HK-2 (cell line): ENCODE measurements at regions not wholly inside any gene's neighbourhood (a gene's known extent, or its start where the extent isn't known, plus 50 kb on each side); places are given as distances from the start of the nearest gene placed in this dataset.

ENCODE experiments used
- DNase-seq: peaks from one replicate; pipeline ENCODE4 v3.0.0-alpha.2; 2018; ENCODE audit not compliant: unreplicated experiment

DNA sequence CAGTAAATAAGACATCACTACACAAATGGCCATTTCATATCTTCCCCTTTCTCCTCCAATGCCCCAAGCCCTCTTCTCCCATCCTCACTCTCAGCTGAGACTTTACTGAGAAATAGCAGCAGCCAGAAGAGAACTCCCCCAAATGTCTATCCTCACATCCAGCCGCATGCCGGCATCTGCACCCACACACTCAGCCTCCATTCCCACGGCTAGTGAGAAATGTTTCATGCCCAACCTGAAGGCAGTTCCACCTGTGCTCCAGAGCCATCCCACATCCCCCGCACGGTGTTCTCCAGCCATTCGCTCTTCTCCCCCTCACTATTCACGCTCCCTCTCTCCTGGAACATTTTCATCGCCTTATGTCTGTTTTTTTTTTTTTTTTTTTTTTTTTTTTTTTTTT is 208.7 kb upstream of the DIO3 start:
- DNase-seq = no peak

DNA sequence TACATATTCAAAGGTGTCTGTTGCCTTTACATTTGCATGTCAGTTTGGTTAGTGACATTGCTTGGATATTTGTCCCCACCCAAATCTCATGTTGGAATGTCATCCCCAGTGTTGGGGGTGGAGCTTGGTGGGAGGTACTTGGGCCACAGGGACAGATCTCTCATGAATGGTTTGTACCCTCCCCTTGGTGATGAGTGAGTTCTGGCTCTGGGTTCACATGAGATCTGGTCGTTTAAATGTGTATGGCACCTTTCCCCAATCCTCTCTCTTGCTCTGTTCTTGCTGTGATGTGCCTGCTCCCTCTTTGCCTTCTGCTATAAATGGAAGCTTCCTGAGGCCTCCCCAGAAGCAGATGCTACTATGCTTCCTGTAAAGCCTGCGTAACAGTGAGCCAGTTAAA is 207.9 kb upstream of the DIO3 start:
- DNase-seq = no peak

DNA sequence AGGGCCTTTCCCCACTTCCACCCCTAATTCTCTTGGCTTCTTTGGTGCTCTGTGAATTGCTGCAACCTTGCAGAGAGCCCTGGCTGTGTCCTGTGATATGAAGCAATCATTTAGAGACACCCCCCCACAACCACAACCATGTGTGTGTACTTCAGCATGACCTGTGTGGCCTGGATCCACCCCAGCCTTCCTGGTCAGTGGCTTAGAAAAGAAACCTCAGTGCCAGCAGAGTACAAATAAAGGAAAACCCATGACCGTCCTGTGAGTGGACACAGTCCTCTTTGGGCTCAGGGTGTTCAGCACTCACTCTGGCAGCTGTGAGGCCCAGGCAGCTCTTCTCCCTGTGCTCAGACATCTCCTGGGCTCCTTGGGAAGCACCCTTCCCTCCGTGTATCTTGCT is 206.6 kb upstream of the DIO3 start:
- DNase-seq = no peak

DNA sequence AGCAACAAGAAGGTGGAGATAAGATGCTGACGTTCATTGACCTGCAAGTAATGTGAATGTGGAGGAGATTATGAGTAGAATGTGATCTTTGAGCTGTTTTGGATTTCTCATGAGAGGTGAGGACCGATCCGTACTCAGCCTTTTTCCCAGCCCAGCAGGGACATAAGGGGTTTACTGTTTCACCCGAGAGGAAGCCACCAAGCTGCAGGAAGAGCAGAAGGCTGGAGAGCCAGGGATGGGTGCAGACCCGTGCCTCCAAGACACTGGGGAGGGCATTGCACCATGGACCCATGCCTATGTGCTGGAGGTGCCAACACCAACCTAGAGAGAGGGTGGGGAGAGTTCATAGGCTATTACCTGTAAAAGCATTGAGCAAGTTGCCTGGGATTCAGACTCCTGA is 206.0 kb upstream of the DIO3 start:
- no peak for DNase-seq

DNA sequence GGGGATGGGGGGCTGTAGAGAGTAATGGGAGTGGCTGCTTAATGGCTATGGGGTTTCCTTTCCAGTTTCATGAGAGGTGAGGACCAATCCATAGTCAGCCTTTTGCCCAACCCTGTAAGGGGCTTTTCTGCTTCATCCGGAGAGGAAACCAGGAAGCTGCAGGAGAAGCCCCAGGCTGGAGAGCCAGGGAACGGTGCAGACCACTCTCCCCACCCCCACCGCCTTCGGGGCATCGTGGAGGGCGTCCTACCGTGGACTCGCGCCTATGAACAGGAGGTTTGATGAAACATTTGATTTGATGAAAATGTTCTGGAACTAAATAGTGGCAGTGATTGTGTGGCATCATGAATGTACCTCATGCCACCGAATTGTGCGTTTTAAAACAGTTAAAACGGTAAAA is 204.3 kb upstream of the DIO3 start:
- no peak for DNase-seq

DNA sequence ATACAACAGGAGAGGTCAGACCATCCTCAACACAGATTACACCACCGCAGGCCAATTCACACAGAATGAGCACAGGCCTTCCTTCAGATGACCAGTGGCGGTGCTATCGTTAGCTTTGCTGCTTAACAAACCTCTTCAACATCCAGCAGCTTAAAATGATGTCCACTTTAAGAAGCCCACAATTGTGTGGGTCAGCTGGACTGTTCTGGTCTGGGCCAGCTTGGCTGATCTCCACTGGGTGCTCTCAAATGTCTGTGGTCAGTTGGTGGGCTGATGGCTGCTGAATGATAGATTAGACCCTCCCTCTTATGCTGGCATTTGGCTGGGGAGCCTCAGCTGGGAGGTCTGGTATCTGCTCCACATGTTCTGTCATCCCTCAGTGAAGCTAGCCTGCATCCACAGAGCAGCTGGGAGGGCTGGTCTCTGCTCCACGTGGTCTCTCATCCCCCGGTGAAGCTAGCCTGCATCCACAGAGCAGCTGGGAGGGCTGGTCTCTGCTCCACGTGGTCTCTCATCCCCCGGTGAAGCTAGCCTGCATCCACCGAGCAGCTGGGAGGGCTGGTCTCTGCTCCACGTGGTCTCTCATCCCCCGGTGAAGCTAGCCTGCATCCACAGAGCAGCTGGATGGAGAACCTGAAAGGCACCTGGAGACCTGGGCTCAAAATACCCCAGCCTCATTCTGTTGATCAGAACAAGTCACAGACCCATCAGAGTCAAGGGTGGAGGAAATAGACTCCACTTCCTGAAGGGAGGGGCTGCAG is 203.6 kb upstream of the DIO3 start:
- no peak for DNase-seq

DNA sequence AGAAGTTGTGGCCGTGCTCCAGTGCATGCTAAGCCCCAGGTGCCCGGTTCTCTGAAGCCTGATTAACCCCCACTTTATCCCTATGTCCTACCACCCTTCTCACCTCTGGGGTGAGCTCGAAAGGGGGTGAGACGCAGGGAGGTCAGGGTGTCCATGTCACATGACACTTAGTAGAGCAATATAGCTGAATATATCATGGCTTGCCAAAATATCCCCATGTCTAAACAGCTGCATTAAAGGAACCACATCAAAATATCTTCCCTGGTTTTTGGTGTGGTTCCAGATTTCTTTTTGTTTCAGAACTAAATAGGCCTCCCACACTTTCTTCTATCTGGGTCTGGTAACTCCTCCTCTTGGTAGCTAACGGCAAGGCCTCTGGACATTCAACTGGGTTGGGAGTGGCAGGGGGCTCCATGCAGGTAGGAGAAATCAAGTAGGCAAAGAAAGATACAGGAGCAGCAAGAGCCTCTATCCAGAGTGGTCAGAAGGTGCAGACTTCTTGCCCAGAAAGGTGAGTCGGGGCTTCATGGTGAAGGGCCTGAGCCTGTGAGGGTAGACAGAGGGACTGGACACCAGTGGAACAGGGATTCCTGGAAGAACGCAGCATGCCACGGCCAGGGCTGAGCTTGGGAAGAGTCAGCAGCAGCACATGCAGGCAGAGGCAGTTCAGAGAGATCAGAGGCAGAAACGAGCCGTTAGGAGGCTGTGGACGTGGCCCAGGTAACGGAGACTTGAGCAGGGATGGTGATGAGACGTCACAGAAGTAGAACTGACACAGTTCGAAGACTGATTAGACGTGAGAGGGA is 202.8 kb upstream of the DIO3 start:
- no peak for DNase-seq

DNA sequence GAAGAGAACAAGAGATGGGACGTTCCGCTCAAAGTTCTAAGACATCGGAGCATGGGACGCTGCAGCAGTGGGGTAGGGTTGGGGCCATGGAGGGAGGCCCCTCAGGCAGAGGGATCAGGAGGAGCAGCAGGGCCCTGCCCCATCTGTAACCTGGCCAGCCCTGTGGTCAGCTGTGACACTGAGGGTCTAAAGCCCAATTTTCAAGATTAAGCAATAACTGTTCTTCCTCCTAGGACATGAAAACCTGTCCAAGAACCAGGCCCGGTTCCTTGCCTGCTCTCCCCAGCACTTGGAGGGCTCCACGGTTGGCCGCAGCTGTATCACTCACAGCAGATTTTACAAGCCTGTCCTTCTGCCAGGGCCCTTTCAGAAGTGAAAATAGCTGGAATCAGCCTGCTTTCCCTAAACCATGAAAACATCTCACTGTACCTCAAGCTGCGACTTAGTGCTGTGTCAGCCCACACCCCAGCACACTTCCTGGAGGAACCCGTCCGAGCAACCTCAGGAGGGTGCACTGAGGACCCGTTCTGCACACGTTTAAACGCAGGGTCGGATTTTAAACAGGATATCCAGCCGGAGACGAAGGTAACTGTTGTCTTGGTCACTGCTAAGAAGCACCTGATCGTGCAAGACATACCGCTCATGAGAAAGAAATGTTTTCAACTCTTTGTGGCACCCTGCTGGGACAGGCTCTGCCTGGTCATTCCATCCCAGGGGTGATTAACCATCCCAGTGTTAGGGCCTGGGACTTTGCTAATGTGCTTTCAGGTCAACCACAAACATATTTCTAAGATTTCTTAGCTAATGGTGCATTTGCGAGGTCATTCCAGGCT is 201.9 kb upstream of the DIO3 start:
- no peak for DNase-seq

DNA sequence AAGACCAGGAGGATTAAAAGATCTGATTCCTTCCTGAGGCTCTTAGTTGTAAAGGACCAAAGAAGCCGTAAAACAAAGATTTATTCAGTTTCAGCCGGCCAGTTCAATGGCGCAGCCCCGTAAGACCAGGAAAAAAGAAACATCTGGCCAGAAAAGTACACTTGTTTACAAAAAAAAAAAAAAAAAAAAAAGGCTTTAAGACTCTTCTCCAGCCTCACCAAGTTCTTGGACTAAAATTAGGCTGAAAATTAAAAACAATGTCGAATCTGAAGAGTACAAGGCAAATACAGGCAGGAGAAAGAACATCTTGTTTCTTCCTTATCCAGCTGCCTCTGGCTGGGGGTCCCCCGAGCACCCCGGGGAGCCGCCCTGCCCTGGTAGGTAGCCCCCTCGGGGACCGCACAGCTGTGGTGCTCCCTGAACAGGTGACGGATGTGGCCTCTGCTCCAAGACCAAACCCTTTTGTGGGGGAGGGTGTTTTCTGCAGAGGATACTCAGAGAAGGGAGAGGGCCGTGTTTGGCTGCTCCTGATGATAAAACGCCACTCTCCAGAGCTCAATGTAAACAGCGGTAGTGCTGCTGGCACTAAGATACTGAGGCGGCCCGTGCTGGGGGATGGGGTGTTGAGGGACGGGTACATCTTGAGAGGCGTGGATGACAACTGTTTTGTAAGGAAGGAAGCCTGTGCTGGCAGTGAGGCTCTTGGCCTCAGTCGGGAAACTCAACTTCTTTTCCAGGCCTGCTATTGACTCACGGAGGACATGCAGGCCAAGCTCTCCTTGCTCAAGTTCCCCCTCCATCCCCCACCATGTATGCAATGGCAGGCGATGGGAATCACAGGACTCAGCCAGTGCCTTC is 201.0 kb upstream of the DIO3 start:
- no peak for DNase-seq

DNA sequence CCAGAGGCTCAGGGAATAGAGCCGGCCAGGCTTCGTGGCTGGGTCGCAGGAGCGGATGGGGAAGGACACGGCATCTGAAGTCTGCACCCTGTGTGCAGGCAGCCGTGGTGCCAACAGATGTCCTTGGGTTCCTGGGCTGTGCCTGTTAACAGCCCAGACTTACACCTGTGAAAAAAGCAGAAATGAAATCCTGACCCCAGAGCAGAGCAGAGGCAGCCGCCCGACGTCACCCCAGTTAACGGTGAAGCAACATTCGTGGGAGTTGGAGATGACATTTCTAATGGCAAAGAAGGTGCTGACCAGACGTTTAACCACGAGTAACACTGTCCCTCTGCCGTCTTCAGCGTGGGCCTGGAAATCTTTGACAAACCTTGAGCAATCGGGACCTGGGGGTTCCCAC is 200.3 kb upstream of the DIO3 start:
- no peak for DNase-seq

DNA sequence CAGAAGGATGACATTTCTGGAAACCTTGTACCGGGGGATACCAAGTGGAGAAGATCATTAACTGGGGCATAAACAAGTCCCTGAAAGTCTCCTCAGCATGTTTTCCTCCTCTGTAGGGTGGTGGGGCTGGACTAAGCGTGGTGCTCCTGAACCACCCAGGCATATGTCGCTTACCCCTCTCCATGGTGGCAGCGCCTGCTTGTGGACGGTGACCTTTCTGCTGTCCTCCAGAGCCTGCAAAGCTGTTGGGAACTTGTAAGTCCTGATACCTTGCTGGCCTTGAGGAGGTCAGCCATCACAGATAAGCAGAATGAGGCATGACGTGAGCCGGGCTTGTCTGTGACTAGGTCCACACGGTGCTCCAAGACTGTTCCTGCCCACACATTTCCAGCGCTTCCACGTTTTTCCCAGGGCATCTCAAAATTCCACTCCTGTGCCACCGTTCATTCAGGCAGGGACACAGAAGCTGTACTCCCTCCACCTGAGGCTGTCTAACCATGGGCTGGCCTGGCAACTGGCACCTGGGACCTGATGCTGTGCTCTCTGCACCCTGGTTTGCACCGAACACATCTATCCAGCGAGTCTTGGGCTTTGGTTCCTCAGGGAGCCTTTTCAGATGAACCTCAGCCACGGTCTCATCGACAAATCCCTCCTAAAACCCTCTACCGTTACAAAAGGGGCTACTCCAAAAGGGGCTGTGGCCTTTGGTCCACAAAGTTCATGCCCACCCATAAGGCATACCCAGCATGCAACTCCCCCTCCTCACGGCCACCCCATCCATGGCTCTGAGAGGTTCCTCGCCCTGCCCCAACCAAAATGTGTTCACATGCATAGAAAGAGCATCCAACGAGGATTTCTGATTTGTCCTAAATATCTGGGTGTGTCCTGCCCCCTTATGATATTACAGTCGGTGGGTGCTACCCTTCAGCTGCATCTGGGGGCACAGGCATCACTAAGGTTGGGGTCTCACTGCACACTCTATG is 199.6 kb upstream of the DIO3 start:
- no peak for DNase-seq

DNA sequence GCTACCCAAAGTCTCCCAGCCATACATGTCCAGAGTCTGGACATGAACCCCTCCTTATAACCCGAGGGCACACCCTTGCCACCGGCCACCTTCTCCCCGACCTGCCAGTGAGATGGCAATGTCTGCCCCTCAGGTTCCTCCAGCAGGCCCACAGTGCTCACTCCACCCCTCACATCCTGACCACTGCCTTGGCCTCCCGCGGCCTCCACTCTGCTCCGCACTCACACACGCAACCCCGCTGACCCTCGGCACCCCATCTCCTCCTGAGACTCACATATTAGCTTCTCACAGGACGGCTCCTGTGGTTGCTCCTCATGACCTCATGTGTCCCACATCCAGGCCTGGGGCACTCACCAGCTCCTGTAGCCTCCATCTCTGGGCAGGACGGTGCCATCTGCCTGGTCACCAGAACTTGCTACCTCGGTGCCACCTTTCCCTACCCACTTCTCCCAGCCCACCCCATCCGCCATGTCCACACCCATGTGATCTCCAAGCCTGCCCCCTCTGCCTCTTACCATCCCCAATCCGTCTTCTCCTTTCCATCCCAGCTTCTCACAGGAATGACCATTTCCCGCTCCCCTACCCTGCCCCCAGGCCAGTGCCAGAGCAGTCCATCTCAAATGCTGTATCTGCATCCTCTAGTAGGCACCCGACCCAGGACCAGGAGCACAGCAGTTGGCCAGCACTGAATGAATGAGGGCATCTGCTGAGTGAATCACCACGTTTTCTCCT is 198.6 kb upstream of the DIO3 start:
- DNase-seq = no peak

DNA sequence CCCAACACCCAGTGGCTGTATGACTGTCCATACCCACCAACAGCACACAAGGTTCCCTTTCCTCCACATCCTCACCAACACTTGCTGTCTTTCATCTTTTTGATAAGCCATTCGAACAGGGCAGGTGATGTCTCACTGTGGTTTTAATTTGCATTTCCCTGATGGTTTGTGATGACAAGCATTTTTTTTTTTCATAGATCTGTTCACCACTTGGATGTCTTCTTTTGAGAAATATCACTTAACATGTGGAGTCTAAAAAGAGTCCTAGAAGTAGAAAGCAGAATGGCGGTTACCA is 198.1 kb upstream of the DIO3 start:
- DNase-seq = no peak

DNA sequence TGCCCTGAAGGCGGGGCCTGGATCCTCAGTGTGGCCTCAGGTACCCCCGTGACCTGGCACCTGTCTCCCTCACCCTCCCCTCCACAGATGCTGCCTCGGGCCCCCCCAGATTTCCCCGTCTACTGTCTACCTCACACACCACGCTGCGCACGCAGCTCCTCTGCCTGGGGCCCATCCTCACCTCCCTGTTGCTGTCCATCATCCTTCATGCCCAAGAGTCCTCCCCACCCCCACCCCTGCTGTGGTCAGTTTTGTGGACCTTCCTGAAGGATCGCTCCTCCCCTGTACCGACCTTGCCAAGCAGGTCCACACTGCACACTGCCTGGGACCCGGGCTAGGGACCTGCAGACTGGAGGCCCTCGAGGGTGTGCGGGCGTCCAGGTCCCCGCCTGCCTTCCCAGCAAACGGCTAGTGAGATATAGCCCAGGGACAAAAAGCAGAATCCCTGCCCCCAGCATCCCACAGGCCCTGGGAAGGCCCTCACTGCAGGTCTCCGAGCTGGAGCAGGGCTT is 197.4 kb upstream of the DIO3 start:
- DNase-seq = no peak

DNA sequence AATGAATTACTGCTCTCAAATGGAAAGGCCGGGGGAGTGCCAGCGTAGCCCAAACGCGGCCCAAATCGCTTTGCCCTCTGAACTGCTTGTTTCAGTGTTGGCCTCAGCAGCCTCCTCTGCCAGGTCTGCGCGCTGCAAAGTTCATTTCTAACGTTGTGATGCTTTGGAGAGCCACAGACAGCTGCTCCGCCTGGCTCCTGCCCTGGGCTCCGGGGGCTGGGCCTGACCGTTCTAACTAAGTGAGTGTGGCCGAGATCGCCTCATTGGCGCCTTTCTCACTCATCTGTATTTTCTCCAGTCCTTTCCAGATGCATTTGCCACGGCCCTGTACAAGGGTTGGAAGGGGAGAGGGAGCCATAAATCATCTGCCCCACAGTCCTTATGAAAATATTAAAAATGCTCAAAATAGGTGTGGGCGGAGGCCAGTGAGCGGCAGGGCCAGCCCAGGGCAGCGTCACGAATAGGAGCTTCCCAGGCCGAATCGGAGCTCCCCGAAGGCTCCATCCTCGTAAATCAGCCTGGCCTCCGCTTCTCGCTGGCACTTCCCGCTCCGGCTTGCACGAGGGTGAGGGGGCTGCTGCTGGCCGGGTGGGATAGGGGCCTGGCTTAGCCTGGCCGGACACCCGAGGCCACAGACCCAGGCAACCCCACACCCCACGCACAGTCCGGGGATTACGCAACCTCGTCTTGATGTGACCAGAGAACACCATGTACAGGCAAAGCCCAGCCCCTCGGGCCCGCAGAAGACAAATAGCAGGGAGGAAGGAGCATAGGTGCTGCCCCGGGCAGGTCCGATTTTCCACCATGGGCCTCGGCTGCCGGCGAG is 196.6 kb upstream of the DIO3 start:
- no peak for DNase-seq

DNA sequence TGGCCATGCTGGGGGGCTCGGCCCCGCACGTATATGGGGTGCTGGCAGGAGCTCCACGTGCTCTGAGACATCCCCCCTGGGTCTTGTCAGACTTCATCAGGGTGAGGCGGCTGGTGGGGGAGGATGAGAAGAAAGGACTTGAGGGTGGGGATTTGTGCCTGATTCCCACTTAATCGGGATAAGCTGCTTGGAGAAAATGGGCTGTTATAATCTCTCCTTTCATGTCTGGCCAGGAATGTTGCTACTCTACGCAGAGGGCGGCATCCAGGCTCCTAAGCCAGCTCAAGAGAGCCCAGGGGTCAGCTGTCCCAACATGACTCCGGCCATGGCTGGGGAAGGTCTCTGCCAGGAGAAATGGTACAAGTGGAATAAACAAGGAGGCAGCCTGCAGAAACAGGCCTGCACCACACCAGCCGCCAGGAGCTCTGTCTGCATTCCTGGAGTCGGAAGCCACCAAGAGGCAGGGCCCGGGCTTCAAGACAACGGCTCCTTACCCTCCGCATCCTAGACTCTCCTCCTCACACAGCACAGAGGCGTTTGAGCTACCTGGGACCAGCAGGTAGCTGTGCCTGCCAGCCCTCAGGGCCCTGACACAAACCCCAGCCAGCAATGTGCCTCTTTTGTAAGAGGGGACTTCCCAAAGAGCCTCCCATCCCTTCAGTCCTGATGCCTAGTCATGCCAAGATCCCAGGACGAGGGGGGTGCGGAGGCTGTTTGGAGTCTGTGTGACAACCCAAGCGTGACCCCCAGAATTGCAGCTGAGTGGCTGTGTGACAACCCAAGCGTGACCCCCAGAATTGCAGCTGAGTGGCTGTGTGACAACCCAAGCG is 195.8 kb upstream of the DIO3 start:
- DNase-seq = no peak

DNA sequence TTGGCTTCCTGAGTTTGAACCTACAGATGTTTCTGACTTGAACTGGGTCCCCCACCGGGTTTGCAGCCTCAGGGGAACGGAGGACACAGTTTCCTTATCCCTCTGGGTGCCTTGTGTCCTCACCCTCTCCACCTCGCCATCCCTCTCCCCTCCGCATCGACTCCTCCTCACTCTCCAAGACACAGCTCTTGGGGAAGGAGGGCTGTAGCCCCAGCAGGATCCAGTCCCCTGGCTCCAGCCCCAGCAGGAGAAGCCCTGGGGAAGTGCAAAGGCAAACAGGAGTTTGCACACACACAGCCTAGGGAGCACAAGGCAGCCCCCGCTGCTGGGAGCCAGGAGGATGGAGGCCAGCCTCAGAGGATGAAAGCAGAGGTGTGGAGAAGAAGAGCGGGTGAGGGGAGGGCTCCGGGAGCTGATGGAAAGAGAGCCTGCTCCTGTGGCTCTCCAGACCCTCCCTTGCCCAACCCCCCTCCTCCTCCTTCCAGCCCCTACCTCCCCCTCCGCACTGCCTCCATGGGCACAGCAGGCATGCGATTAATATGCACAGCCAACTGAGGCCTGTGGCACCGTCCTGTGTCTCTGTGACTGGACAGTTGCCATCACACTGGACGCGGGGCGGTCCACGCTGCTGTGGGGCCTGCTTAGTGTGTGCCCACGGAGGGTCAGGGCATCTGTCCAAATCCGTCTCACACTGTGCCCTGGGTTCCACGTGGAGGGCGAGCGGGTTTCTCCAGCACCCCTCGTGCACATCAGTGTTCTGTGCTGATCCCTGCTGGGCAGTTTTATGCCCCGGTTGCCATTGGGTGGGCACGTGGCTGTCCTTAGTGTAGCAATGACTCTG is 193.7 kb upstream of the DIO3 start:
- no peak for DNase-seq
